NCI-H2227 (cell line): ENCODE measurements at regions not wholly inside any gene's neighbourhood (a gene's known extent, or its start where the extent isn't known, plus 50 kb on each side); places are given as distances from the start of the nearest gene placed in this dataset.
A peak's percentile ranks its signal among the peaks of the same experiment; 100 is the strongest.
"Not testable (repeated sequence)": the region's sequence is repeated elsewhere in the genome, so short reads cannot be mapped to it uniquely, and the experiment has no call there.

Experiments
- DNase-seq: peaks from one replicate; lab custom pipeline; 2025; ENCODE audit not compliant: unreplicated experiment; lab: John Stamatoyannopoulos, UW

- DNase-seq: peak; percentile 65
These were observed 352.6 kb downstream of the MRPL39 start for GRCh38 chr21:25254491-25255174.

GRCh38 chr21:25246546-25246945 is 360.7 kb downstream of the MRPL39 start:
- no peak for DNase-seq

GRCh38 chr21:25244735-25245134 is 362.5 kb downstream of the MRPL39 start:
- DNase-seq: no peak

- no peak for DNase-seq
These were observed 363.5 kb downstream of the MRPL39 start for GRCh38 chr21:25243808-25244207.

GRCh38 chr21:25240974-25241373 is 366.3 kb downstream of the MRPL39 start:
- no peak for DNase-seq

- no peak for DNase-seq
These were observed 372.2 kb downstream of the MRPL39 start for GRCh38 chr21:25234857-25235801.

GRCh38 chr21:25220954-25221353 is 386.3 kb downstream of the MRPL39 start:
- no peak for DNase-seq

GRCh38 chr21:25220169-25220568 is 387.1 kb downstream of the MRPL39 start:
- no peak for DNase-seq

- DNase-seq: no peak
These were observed 391.4 kb downstream of the MRPL39 start for GRCh38 chr21:25215698-25216384.

- no peak for DNase-seq
These were observed 392.6 kb downstream of the MRPL39 start for GRCh38 chr21:25214676-25215075.

GRCh38 chr21:25199944-25200343 is 407.3 kb downstream of the MRPL39 start:
- no peak for DNase-seq

GRCh38 chr21:25191141-25191540 is 416.1 kb downstream of the MRPL39 start:
- DNase-seq: no peak

GRCh38 chr21:25189497-25189896 is 417.8 kb downstream of the MRPL39 start:
- DNase-seq: no peak

GRCh38 chr21:25188677-25189079 is 418.6 kb downstream of the MRPL39 start:
- DNase-seq: no peak

GRCh38 chr21:25186273-25186672 is 421.0 kb downstream of the MRPL39 start:
- DNase-seq: no peak

GRCh38 chr21:25183577-25183976 is 423.7 kb downstream of the MRPL39 start:
- no peak for DNase-seq

GRCh38 chr21:25181690-25182089 is 425.6 kb downstream of the MRPL39 start:
- not testable (repeated sequence) for DNase-seq

GRCh38 chr21:25179116-25179515 is 428.2 kb downstream of the MRPL39 start:
- no peak for DNase-seq

GRCh38 chr21:25176637-25177412 is 430.5 kb downstream of the MRPL39 start:
- DNase-seq: no peak

GRCh38 chr21:25175938-25176337 is 431.3 kb downstream of the MRPL39 start:
- no peak for DNase-seq

- DNase-seq: no peak
These were observed 435.8 kb downstream of the MRPL39 start for GRCh38 chr21:25171438-25171837.
